NAMALWA (cell line): ENCODE measurements at regions not wholly inside any gene's neighbourhood (a gene's known extent, or its start where the extent isn't known, plus 50 kb on each side); places are given as distances from the start of the nearest gene placed in this dataset.

Source experiments
- DNase-seq: peaks from one replicate; pipeline ENCODE4 v3.0.0-alpha.2; 2015; ENCODE audit warnings: low spot score

- DNase-seq = no peak
These were observed 257.3 kb downstream of the GLI2 start for GRCh38 chr2:120992791-120993555.

- DNase-seq = no peak
These were observed 258.0 kb downstream of the GLI2 start for GRCh38 chr2:120993661-120994060.

GRCh38 chr2:120994301-120994995 lies 258.8 kb downstream of the GLI2 start:
- DNase-seq = no peak

- DNase-seq = no peak
These were observed 259.5 kb downstream of the GLI2 start for GRCh38 chr2:120995152-120995551.

- DNase-seq = no peak
These were observed 260.1 kb downstream of the GLI2 start for GRCh38 chr2:120995656-120996190.

GRCh38 chr2:120999377-121000097 lies 263.9 kb downstream of the GLI2 start:
- no peak for DNase-seq

- DNase-seq = no peak
These were observed 265.1 kb downstream of the GLI2 start for GRCh38 chr2:121000804-121001203.

GRCh38 chr2:121001641-121002040 lies 266.0 kb downstream of the GLI2 start:
- DNase-seq = no peak

GRCh38 chr2:121002597-121002996 lies 266.9 kb downstream of the GLI2 start:
- no peak for DNase-seq

- DNase-seq = no peak
These were observed 267.7 kb downstream of the GLI2 start for GRCh38 chr2:121003391-121003790.

- DNase-seq = no peak
These were observed 268.7 kb downstream of the GLI2 start for GRCh38 chr2:121004359-121004758.

- no peak for DNase-seq
These were observed 269.3 kb downstream of the GLI2 start for GRCh38 chr2:121004950-121005349.

GRCh38 chr2:121005453-121005852 lies 269.8 kb downstream of the GLI2 start:
- no peak for DNase-seq

GRCh38 chr2:121006743-121007489 lies 271.2 kb downstream of the GLI2 start:
- no peak for DNase-seq

GRCh38 chr2:121007490-121007853 lies 271.8 kb downstream of the GLI2 start:
- no peak for DNase-seq

- peak; percentile 17 for DNase-seq
These were observed 273.3 kb downstream of the GLI2 start for GRCh38 chr2:121008975-121009374.

GRCh38 chr2:121010998-121011397 lies 274.0 kb downstream of the TFCP2L1 start:
- DNase-seq = no peak

GRCh38 chr2:121014876-121015275 lies 270.1 kb downstream of the TFCP2L1 start:
- no peak for DNase-seq

GRCh38 chr2:121015971-121016485 lies 269.0 kb downstream of the TFCP2L1 start:
- no peak for DNase-seq

GRCh38 chr2:121017396-121017795 lies 267.6 kb downstream of the TFCP2L1 start:
- DNase-seq = no peak

GRCh38 chr2:121018136-121019061 lies 266.6 kb downstream of the TFCP2L1 start:
- no peak for DNase-seq
